ENCODE measurements at regions not wholly inside any gene's neighbourhood (a gene's known extent, or its start where the extent isn't known, plus 50 kb on each side); places are given as distances from the start of the nearest gene placed in this dataset.
"Not testable (repeated sequence)": the region's sequence is repeated elsewhere in the genome, so short reads cannot be mapped to it uniquely, and the experiment has no call there.

- Histone ChIP-seq H3K27ac (no peak overlapping the region), H3K4me3 (no peak overlapping the region), H3K9me3 (no peaks in the 10 kb centered on the region), H3K27me3 (no peaks in the 10 kb centered on the region), H3K4me1 (no peaks in the 10 kb centered on the region), H3K36me3 (no peaks in the 10 kb centered on the region)
- no peak for DNase-seq (ENCODE audit: extremely low spot score in 2 of 2)
- intact Hi-C loops (cut with DNase I) = no loop called here
- TF ChIP-seq, protein P1, sequence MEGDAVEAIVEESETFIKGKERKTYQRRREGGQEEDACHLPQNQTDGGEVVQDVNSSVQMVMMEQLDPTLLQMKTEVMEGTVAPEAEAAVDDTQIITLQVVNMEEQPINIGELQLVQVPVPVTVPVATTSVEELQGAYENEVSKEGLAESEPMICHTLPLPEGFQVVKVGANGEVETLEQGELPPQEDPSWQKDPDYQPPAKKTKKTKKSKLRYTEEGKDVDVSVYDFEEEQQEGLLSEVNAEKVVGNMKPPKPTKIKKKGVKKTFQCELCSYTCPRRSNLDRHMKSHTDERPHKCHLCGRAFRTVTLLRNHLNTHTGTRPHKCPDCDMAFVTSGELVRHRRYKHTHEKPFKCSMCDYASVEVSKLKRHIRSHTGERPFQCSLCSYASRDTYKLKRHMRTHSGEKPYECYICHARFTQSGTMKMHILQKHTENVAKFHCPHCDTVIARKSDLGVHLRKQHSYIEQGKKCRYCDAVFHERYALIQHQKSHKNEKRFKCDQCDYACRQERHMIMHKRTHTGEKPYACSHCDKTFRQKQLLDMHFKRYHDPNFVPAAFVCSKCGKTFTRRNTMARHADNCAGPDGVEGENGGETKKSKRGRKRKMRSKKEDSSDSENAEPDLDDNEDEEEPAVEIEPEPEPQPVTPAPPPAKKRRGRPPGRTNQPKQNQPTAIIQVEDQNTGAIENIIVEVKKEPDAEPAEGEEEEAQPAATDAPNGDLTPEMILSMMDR (IDR thresholded peaks at IDR 0.05) = no peak
- TF ChIP-seq POLR2AphosphoS5 (IDR thresholded peaks at IDR 0.05; ENCODE audit: insufficient read depth in 1 of 2, low read depth in 1 of 2) = no peak
- no peak for TF ChIP-seq POLR2A (IDR thresholded peaks at IDR 0.05)
Observed at GRCh38 chr12:90808568-90808967, 146.4 kb downstream of the CCER1 start.

DNA sequence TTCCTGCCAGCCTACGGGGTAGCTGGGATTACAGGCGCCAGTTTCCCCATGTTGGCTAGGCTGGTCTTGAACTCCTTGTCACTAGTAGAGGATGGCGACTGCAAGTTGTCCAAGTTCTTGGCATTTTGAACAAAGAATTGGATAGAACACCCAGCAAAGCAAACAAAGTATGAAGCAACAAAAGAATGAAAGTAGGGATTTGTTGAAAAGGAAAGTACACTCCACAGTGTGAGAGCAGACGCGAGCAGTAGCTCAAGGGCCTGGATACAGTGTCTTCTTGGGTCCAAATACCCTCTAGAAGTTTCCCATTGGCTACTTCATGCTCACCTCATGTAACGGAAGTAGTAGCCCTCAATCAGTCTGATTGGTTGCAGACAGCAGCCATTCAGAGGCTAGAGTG is 152.2 kb downstream of the CCER1 start:
- Histone ChIP-seq H3K27ac (no peak overlapping the region), H3K4me3 (no peak overlapping the region), H3K4me1 (no peaks in the 10 kb centered on the region), H3K9me3 (no peaks in the 10 kb centered on the region), H3K36me3 (no peaks in the 10 kb centered on the region), H3K27me3 (no peaks in the 10 kb centered on the region)
- intact Hi-C loops (cut with DNase I) = no loop called here
- DNase-seq (ENCODE audit: extremely low spot score in 2 of 2) = no peak
- TF ChIP-seq POLR2AphosphoS5 (IDR thresholded peaks at IDR 0.05; ENCODE audit: insufficient read depth in 1 of 2, low read depth in 1 of 2) (no peak), POLR2A (IDR thresholded peaks at IDR 0.05) (no peak)
- TF ChIP-seq, protein P1 (IDR thresholded peaks at IDR 0.05) = no peak

- intact Hi-C loops (cut with DNase I) = no loop called here
- TF ChIP-seq, protein P1 (IDR thresholded peaks at IDR 0.05) = no peak
- TF ChIP-seq POLR2AphosphoS5 (IDR thresholded peaks at IDR 0.05; ENCODE audit: insufficient read depth in 1 of 2, low read depth in 1 of 2) (no peak), POLR2A (IDR thresholded peaks at IDR 0.05) (no peak)
- H3K4me1 ChIP-seq = no peaks in the 10 kb centered on the region
Observed at GRCh38 chr12:90801776-90802175, 153.2 kb downstream of the CCER1 start.

GRCh38 chr12:90794212-90794611 is 160.8 kb downstream of the CCER1 start:
- H3K9me3 ChIP-seq = no peaks in the 10 kb centered on the region
- no peak overlapping the region for H3K4me3 ChIP-seq
- H3K27me3 ChIP-seq = no peaks in the 10 kb centered on the region
- H3K4me1 ChIP-seq = no peaks in the 10 kb centered on the region
- TF ChIP-seq, protein P1 (IDR thresholded peaks at IDR 0.05) = no peak
- no peak for TF ChIP-seq POLR2A (IDR thresholded peaks at IDR 0.05)
- no peak for TF ChIP-seq POLR2AphosphoS5 (IDR thresholded peaks at IDR 0.05; ENCODE audit: insufficient read depth in 1 of 2, low read depth in 1 of 2)
- no peak overlapping the region for H3K27ac ChIP-seq
- no peak for DNase-seq (ENCODE audit: extremely low spot score in 2 of 2)
- intact Hi-C loops (cut with DNase I) = no loop called here
- H3K36me3 ChIP-seq = no peaks in the 10 kb centered on the region

More at GRCh38 chr12:90801776-90802175, 153.2 kb downstream of the CCER1 start:
- Histone ChIP-seq H3K36me3 (no peaks in the 10 kb centered on the region), H3K9me3 (no peaks in the 10 kb centered on the region), H3K27ac (no peak overlapping the region), H3K27me3 (no peaks in the 10 kb centered on the region), H3K4me3 (no peak overlapping the region)
- DNase-seq (ENCODE audit: extremely low spot score in 2 of 2) = no peak

- H3K27ac ChIP-seq; H3K27me3 ChIP-seq; intact Hi-C loops (cut with DNase I); H3K36me3 ChIP-seq; H3K4me1 ChIP-seq; H3K4me3 ChIP-seq; H3K9me3 ChIP-seq; DNase-seq (ENCODE audit: extremely low spot score in 2 of 2): not testable (repeated sequence)
Observed at GRCh38 chr12:90792718-90793117, 162.3 kb downstream of the CCER1 start.

GRCh38 chr12:90791445-90791844 is 163.5 kb downstream of the CCER1 start:
- Histone ChIP-seq H3K9me3 (no peaks in the 10 kb centered on the region), H3K36me3 (no peaks in the 10 kb centered on the region), H3K4me1 (no peaks in the 10 kb centered on the region), H3K4me3 (no peak overlapping the region), H3K27me3 (no peaks in the 10 kb centered on the region), H3K27ac (no peak overlapping the region)
- intact Hi-C loops (cut with DNase I) = no loop called here
- DNase-seq (ENCODE audit: extremely low spot score in 2 of 2) = no peak
- TF ChIP-seq, protein P1 (IDR thresholded peaks at IDR 0.05) = no peak
- no peak for TF ChIP-seq POLR2A (IDR thresholded peaks at IDR 0.05)
- TF ChIP-seq POLR2AphosphoS5 (IDR thresholded peaks at IDR 0.05; ENCODE audit: insufficient read depth in 1 of 2, low read depth in 1 of 2) = no peak

Data from vagina (tissue), 2 donors.